SH-SY5Y (cell line): ENCODE measurements at regions not wholly inside any gene's neighbourhood (a gene's known extent, or its start where the extent isn't known, plus 50 kb on each side); places are given as distances from the start of the nearest gene placed in this dataset.

Experiments used
- GATA2 ChIP-seq: IDR thresholded peaks from 2 replicates; pipeline ENCODE4 v1.6.1; 2011; ENCODE audit warnings: mild to moderate bottlenecking, low read depth, low read length
- GATA3 ChIP-seq: IDR thresholded peaks from 2 replicates; pipeline ENCODE4 v1.6.1; 2011; ENCODE audit warnings: low read depth, mild to moderate bottlenecking, low read length, moderate library complexity

DNA sequence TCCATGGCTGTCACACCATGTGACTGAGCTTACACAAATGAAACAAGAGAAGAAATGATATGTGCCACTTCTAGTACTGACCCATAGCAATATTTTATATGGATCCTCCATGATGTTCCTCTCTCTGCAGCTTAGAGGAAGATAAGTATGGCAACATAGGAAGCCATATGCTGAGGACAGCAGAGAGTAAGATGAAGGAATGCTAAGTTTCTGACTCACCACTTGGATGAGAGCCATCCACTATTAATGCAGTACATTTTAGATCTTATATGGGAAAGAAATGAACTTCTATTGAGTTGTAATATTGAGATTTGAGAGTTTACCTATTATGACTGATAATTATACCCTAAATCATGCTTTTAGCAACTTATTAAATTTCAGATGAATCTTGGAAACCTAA lies 386.9 kb upstream of the MAOA start:
- TF ChIP-seq GATA2 (no peak), GATA3 (no peak)
